ENCODE measurements at regions not wholly inside any gene's neighbourhood (a gene's known extent, or its start where the extent isn't known, plus 50 kb on each side); places are given as distances from the start of the nearest gene placed in this dataset.

DNA sequence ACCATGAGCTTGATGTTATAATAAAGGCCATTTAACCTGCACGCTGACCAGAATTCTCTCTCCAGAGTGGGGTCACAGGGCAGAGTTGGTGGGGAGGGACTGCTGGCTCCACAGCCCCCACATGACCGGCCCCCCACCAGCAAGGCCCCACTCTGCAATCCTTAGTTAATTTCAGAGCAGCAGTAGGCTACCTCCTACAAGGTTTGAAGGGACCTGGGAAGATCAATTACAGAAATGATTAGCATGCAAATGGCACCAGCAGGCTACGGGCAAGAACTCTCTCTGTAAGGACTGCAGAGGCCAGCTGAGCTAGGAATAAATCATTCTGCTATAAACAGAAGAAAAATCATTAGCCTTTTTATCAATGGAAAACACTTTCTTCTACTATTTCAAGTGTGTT lies 135.3 kb downstream of the C1D start:
- TF ChIP-seq, protein P1, sequence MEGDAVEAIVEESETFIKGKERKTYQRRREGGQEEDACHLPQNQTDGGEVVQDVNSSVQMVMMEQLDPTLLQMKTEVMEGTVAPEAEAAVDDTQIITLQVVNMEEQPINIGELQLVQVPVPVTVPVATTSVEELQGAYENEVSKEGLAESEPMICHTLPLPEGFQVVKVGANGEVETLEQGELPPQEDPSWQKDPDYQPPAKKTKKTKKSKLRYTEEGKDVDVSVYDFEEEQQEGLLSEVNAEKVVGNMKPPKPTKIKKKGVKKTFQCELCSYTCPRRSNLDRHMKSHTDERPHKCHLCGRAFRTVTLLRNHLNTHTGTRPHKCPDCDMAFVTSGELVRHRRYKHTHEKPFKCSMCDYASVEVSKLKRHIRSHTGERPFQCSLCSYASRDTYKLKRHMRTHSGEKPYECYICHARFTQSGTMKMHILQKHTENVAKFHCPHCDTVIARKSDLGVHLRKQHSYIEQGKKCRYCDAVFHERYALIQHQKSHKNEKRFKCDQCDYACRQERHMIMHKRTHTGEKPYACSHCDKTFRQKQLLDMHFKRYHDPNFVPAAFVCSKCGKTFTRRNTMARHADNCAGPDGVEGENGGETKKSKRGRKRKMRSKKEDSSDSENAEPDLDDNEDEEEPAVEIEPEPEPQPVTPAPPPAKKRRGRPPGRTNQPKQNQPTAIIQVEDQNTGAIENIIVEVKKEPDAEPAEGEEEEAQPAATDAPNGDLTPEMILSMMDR (IDR thresholded peaks at IDR 0.05) = no peak

DNA sequence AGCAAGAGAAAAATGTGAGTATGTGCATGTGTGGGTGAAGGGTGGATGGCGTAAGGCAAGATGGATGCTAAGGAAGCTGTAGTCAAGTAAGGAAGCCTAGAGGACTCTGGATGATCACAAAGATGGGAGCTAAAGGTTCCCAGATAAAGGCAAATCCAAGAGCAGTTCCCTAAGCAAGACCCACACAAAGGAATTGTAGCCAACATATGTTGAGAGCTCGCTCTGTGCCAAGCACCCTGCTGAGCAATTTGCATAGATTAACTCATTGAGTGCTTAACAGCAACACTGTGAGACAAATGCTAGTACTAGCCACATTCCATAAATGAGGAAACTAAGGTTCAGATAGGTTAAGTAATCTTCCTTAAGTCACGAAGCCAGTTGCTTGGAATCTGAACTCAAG lies 132.6 kb downstream of the C1D start:
- TF ChIP-seq, protein P1 (IDR thresholded peaks at IDR 0.05) = no peak

DNA sequence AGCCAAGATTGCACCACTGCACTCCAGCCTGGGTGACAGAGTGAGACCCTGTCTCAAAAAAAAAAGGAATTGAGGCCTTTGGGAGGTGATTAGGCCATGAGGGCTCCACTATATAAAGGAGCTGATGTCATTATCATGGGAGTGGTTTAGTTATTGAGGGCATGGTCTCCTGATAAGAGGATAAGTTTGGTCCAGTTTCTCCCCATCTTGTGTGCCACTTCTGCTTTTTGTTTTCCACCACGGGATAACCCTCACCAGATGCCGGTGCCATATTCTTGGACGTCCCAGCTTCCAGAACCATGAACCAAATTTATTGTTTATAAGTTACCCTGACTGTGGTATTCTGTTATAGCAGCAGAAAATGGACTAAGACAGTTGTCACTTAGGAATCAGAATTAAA lies 125.8 kb downstream of the C1D start:
- TF ChIP-seq, protein P1 (IDR thresholded peaks at IDR 0.05) = no peak

DNA sequence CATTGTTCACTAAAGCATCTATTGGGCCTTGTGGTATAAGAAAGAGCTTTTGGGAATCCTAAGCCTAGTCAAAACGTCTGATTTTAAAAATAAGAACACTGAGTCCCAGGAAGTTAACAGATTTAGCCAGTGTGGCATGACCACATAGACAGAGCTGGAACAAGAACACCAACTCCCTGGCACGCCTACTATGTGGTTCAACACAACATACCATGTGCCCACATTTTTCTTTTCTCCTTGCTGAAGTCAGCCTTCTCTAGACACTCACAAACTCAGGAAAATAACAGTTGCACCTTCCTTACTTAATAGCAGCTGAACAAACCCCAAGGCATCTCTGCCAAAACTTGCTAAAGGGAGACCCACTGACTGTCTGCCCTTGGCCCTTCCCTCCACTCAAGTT lies 124.8 kb downstream of the C1D start:
- TF ChIP-seq, protein P1 (IDR thresholded peaks at IDR 0.05) = no peak

DNA sequence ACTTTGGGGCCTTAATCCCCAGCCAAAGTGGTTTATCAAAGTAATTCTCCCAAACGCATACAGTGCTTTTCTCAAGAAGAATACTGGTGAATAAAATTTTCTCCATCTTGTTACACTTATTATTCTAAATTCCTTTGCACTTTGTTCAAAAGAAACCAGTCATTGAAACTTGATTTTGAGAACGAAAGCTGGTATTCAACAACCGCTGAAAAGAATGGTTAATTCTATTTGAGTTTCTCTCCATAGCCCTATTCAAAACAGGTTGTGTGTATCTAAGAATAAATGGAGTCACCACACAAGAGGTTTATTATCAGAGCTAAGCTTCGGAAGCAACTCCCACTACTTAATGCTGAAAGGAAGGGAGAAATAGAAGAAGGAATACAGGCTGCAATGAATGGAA lies 117.7 kb downstream of the C1D start:
- TF ChIP-seq, protein P1 (IDR thresholded peaks at IDR 0.05) = no peak

DNA sequence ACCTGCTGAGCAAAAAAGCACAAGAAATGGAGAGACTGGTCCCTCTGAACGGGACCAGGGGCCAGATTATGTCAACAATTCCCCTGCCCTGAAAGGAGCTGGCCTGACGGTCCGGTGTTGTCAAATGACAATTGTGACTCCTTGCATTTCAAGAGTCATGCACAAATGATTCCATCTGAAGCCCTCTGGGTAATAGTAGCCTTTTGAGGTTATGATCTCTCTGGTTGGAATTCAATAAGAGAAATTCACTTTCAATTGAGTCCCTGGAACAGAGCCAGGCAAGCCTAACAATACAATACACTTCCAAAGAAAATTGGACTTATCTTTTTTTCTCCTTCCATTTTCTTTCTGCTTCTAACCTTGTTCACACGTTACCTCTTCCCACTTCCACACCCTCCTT lies 116.9 kb downstream of the C1D start:
- TF ChIP-seq, protein P1 (IDR thresholded peaks at IDR 0.05) = no peak

DNA sequence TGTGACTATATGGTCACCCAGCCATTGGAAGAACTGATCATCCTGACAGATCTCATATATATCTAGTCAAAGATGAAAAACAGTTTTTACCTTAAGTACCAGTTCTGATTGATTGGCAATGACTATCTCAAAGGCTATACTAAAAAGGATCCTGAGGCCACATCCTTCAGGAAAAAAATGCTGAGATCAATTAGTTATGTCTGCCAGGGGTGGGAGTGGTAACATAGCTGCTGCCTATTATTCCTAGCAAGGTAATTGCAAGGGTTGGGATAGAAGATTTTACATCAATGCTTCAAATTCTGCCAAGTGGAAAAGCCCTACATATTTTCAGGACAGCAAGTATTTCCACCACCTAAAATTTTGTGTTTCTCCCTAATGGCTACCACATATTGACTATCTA lies 114.7 kb downstream of the C1D start:
- TF ChIP-seq, protein P1 (IDR thresholded peaks at IDR 0.05) = no peak

DNA sequence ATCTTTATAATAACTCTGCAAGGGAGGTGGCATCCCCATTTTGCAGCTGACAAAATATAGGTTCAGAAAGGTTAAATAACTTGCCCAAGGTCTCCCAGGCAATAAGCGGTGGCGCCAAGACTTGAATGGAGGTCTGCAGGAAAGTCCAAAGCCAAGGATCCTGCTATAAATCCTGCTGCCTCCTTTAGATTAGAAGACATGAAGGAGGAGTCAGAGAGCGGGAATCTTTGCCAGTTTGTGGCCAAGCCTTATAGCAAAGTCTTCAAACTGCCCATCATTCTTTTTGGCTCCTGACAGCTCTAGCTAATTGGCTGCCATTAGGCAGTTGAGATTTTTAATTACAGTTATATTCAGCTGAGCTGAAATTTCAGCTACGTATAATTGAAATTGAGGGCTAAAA lies 114.3 kb downstream of the C1D start:
- TF ChIP-seq, protein P1 (IDR thresholded peaks at IDR 0.05) = no peak
